Smooth muscle cell (in vitro differentiated cells): ENCODE measurements at regions not wholly inside any gene's neighbourhood (a gene's known extent, or its start where the extent isn't known, plus 50 kb on each side); places are given as distances from the start of the nearest gene placed in this dataset.

Source experiments
- DNase-seq: peaks from one replicate; lab custom pipeline; 2025; ENCODE audit not compliant: unreplicated experiment; lab: John Stamatoyannopoulos, UW
- H2AFZ ChIP-seq: fragments of 200-600 bp; sonication (generic); 2 replicates; pipeline ENCODE4 v1.6.0; 2016; ENCODE audit warnings: antibody characterized with exemption, low read depth, mild to moderate bottlenecking
- H3F3A ChIP-seq: fragments of 200-600 bp; sonication (generic); 2 replicates; pipeline ENCODE4 v1.6.0; 2017; ENCODE audit warnings: antibody characterized with exemption, low read depth
- H3K27ac ChIP-seq: fragments of 200-600 bp; sonication (generic); 2 replicates; pipeline ENCODE4 v1.5.1; 2016; ENCODE audit warnings: low read depth, mild to moderate bottlenecking
- H3K27me3 ChIP-seq: fragments of 200-600 bp; sonication (generic); 2 replicates; pipeline ENCODE4 v1.6.1; 2016; ENCODE audit warnings: low read depth, mild to moderate bottlenecking
- H3K36me3 ChIP-seq: fragments of 200-600 bp; sonication (generic); 2 replicates; pipeline ENCODE4 v1.5.1; 2016; ENCODE audit warnings: low read depth
- H3K4me1 ChIP-seq: fragments of 200-600 bp; sonication (generic); 2 replicates; pipeline ENCODE4 v1.5.1; 2016; ENCODE audit warnings: low read depth
- H3K4me2 ChIP-seq: fragments of 200-600 bp; sonication (generic); 2 replicates; pipeline ENCODE4 v1.6.0; 2016; ENCODE audit warnings: mild to moderate bottlenecking
- H3K4me3 ChIP-seq: fragments of 200-600 bp; sonication (generic); 2 replicates; pipeline ENCODE4 v1.5.1; 2016; ENCODE audit warnings: mild to moderate bottlenecking
- H3K79me2 ChIP-seq: fragments of 200-600 bp; sonication (generic); 2 replicates; pipeline ENCODE4 v1.6.0; 2016; ENCODE audit warnings: low read depth, mild to moderate bottlenecking
- H3K9ac ChIP-seq: fragments of 200-600 bp; sonication (generic); 2 replicates; pipeline ENCODE4 v1.6.0; 2016; ENCODE audit warnings: low read depth
- H3K9me3 ChIP-seq: fragments of 200-600 bp; sonication (generic); replicated peaks from 2 replicates; pipeline ENCODE4 v1.5.1; 2016; ENCODE audit warnings: low read depth
- H4K20me1 ChIP-seq: fragments of 200-600 bp; sonication (generic); 2 replicates; pipeline ENCODE4 v1.6.0; 2016; ENCODE audit warnings: low read depth
- WGBS: methylation state at CpG from one replicate; pipeline ENCODE4 v1.1.7; 2016; ENCODE audit warnings: low lambda C conversion rate; 5-methylcytosine and 5-hydroxymethylcytosine counted together
- TF ChIP-seq, protein P1 (sequence below): fragments of 200-600 bp; sonication (generic); IDR thresholded peaks from 2 replicates; pipeline ENCODE4 v1.5.1; 2017; ENCODE audit warnings: borderline replicate concordance, mild to moderate bottlenecking, antibody characterized with exemption; ENCODE audit not compliant: insufficient read depth, poor library complexity, severe bottlenecking

DNA sequence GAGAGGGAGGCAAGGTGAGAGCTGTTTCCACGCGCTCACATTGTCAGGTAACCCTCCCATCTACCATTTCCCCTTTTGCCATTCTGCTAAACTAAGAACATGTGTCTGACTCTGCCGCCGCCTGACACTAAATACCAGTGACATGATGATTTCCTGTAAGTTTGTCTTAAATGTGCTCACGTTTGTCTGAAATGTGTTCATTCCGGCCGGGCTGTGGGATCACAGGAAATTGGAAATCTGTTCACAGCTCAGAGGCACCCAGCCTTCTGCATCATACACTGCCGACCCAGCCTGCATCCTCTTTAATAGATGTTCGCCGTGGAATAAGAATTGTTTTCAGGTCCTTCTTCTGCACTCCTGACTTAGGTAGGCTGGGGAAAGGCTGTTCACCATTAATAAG lies 336.2 kb upstream of the PPARGC1A start:
- Histone ChIP-seq H3K9me3 (no peaks in the 10 kb centered on the region), H4K20me1 (no peaks in the 10 kb centered on the region), H3K36me3 (no peaks in the 10 kb centered on the region), H3K27ac (no peak overlapping the region), H3K27me3 (no peaks in the 10 kb centered on the region), H3K4me1 (no peaks in the 10 kb centered on the region), H3K4me3 (no peak overlapping the region), H2AFZ (no peak overlapping the region), H3F3A (no peaks in the 10 kb centered on the region), H3K9ac (no peak overlapping the region), H3K79me2 (no peaks in the 10 kb centered on the region), H3K4me2 (no peak overlapping the region)
- TF ChIP-seq, protein P1, sequence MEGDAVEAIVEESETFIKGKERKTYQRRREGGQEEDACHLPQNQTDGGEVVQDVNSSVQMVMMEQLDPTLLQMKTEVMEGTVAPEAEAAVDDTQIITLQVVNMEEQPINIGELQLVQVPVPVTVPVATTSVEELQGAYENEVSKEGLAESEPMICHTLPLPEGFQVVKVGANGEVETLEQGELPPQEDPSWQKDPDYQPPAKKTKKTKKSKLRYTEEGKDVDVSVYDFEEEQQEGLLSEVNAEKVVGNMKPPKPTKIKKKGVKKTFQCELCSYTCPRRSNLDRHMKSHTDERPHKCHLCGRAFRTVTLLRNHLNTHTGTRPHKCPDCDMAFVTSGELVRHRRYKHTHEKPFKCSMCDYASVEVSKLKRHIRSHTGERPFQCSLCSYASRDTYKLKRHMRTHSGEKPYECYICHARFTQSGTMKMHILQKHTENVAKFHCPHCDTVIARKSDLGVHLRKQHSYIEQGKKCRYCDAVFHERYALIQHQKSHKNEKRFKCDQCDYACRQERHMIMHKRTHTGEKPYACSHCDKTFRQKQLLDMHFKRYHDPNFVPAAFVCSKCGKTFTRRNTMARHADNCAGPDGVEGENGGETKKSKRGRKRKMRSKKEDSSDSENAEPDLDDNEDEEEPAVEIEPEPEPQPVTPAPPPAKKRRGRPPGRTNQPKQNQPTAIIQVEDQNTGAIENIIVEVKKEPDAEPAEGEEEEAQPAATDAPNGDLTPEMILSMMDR = no peak
- WGBS = 55% methylated on average over 10 of the region's 10 CpGs
- DNase-seq = no peak

- no peak overlapping the region for H2AFZ ChIP-seq
- H3K4me1 ChIP-seq = no peaks in the 10 kb centered on the region
- DNase-seq = no peak
- H3K4me3 ChIP-seq = no peak overlapping the region
- H3K4me2 ChIP-seq = no peak overlapping the region
- TF ChIP-seq, protein P1 = no peak
- no peak overlapping the region for H3K9ac ChIP-seq
- WGBS = 89% methylated on average over 4 of the region's 4 CpGs
- H3K27me3 ChIP-seq = no peaks in the 10 kb centered on the region
- no peaks in the 10 kb centered on the region for H3K36me3 ChIP-seq
- no peaks in the 10 kb centered on the region for H3K9me3 ChIP-seq
- H3K27ac ChIP-seq = no peak overlapping the region
- H4K20me1 ChIP-seq = no peaks in the 10 kb centered on the region
- H3K79me2 ChIP-seq = no peaks in the 10 kb centered on the region
- no peaks in the 10 kb centered on the region for H3F3A ChIP-seq
These were observed 334.6 kb upstream of the PPARGC1A start for GRCh38 chr4:24224446-24224845.

- DNase-seq = no peak
- no peaks in the 10 kb centered on the region for H3K36me3 ChIP-seq
- H3K4me1 ChIP-seq = no peaks in the 10 kb centered on the region
- H3K4me2 ChIP-seq = no peak overlapping the region
- TF ChIP-seq, protein P1 = no peak
- H3K9me3 ChIP-seq = no peaks in the 10 kb centered on the region
- H3K79me2 ChIP-seq = no peaks in the 10 kb centered on the region
- H3K4me3 ChIP-seq = no peak overlapping the region
- H3K27ac ChIP-seq = no peak overlapping the region
- 66% methylated on average over 8 of the region's 8 CpGs for WGBS
- H2AFZ ChIP-seq = no peak overlapping the region
- no peaks in the 10 kb centered on the region for H3K27me3 ChIP-seq
- no peaks in the 10 kb centered on the region for H3F3A ChIP-seq
- H3K9ac ChIP-seq = no peak overlapping the region
- H4K20me1 ChIP-seq = no peaks in the 10 kb centered on the region
These were observed 329.4 kb upstream of the PPARGC1A start for GRCh38 chr4:24219209-24219608.

- Histone ChIP-seq H3K27ac (no peak overlapping the region), H4K20me1 (no peaks in the 10 kb centered on the region), H3K9me3 (no peaks in the 10 kb centered on the region), H3K27me3 (no peaks in the 10 kb centered on the region), H3K4me1 (peaks cover 2% of the 10 kb centered on the region), H3K4me2 (no peak overlapping the region), H3K4me3 (no peak overlapping the region), H2AFZ (no peak overlapping the region), H3K79me2 (no peaks in the 10 kb centered on the region), H3F3A (no peaks in the 10 kb centered on the region), H3K36me3 (no peaks in the 10 kb centered on the region), H3K9ac (no peak overlapping the region)
- DNase-seq = no peak
- TF ChIP-seq, protein P1 = no peak
These were observed 328.7 kb upstream of the PPARGC1A start for GRCh38 chr4:24218566-24218965.
